ENCODE measurements at regions not wholly inside any gene's neighbourhood (a gene's known extent, or its start where the extent isn't known, plus 50 kb on each side); places are given as distances from the start of the nearest gene placed in this dataset.
"Not testable (repeated sequence)": the region's sequence is repeated elsewhere in the genome, so short reads cannot be mapped to it uniquely, and the experiment has no call there.

DNA sequence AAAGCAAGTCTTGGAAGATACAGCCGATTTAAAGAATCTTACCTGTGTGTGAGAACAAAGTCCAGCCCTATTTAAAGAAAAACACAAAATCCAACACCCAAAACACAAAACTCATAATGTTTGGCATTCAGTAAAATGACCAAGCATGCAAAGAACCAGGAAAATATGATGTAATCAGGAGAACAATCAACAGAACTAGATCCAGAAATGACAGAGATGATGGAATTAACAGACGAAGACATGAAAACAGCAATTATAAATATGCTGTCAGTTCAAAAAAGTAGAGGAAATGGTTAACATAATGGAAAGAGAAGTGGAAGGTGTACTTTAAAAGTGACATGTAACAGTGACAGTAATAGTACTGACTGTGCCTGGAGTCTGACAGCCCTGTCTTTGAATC lies 56.1 kb upstream of the ERV3-1 start:
- not testable (repeated sequence) for DNase-seq (ENCODE audit: low read depth in 1 of 2, low spot score in 1 of 2)

DNA sequence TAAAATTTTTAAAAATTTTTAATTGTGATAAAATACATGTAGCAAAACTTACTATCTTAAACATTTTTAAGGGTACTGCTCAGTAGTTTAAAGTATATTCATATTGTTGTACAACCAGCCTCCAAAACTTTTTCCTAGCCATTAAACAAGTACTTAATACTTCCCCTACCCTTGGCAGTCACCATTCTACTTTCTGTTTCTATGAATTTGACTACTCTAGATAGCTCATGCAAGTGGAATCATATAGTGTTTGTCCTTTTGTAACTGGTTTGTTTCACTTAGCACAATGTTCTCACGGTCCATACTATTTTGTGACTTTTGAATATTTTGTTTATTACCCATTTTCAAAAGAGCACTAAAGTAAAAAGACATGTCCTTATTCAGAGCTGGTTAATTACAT lies 52.8 kb upstream of the ERV3-1 start:
- DNase-seq (ENCODE audit: low read depth in 1 of 2, low spot score in 1 of 2) = not testable (repeated sequence)

All from stimulated activated CD4-positive, alpha-beta T cell treated with anti-CD3 and anti-CD28 coated beads, Interleukin-15, amount 100 ng/mL, for 1 hour (primary cell).